Activated CD4-positive, CD25-positive, alpha-beta regulatory T cell treated with anti-CD3 and anti-CD28 coated beads, Interleukin-2, amount 50 U/mL, for 24 hours (primary cell): ENCODE measurements at regions not wholly inside any gene's neighbourhood (a gene's known extent, or its start where the extent isn't known, plus 50 kb on each side); places are given as distances from the start of the nearest gene placed in this dataset.

Experiments used
- ATAC-seq, 2 donors: fragments of 150-1000 bp; cut with Tn5 transposase; one replicate each; pipeline ENCODE4 v1.10.0; 2021; ENCODE audit warnings: mild to moderate bottlenecking in 1 of 2, moderate library complexity in 1 of 2

DNA sequence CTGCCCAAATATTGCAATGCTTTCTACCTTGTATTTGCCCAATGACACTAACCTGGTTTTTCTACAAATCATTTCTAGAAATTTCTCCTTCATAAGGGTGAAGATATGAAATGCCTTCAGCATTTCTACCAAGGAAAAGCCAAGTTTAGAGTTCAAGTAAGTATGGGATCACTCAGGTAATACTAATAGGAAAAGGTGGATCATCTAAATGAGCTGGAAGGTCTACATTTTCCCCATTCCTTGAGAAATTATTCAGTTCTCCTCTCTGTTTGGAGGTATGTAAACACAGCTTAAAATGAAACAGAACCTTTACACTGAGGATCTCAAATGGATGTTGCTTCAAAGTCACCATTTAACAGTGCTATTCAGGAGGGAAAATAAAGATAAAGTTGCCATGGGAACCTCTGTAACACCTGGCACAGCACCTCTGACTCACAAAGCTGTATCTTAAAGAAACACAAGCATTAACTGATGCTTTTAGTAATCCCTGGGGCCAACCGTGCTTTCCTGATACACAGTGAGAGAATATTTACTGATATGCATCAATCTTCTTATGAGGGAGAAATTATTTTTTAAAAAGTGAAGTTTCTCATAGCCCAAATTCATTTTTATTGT, 161.3 kb downstream of the DRD1 start:
- no peak for ATAC-seq

GRCh38 chr5:175281714-175282113, 162.3 kb downstream of the DRD1 start:
- ATAC-seq: no peak

- no peak for ATAC-seq
Observed at GRCh38 chr5:175281257-175281656, 162.7 kb downstream of the DRD1 start.

- ATAC-seq: no peak
Observed at GRCh38 chr5:175279506-175279905, 164.5 kb downstream of the DRD1 start.

DNA sequence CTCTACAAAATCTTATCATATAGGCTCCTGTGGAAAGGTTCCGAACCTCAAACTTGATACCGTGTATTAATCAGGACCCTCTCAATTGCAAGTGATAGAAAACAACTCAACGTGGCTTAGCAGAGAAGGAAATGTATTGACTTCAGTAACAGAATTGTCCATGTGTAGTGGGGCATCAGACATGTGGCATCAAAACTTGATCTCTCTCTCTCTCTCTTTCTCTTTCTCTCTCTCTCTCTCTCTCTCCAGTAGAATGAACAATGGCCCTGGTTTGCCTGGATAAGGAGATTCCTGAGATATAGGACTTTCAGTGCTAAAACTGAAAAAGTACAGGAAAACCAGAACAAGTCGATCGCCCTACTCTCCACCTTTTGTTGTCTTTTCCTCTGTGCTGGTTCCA, 168.2 kb downstream of the DRD1 start:
- ATAC-seq: no peak

GRCh38 chr5:175275097-175275496, 168.9 kb downstream of the DRD1 start:
- no peak for ATAC-seq

- ATAC-seq: no peak
Observed at GRCh38 chr5:175274171-175274570, 169.8 kb downstream of the DRD1 start.

- no peak for ATAC-seq
Observed at GRCh38 chr5:175264406-175264805, 179.6 kb downstream of the DRD1 start.

GRCh38 chr5:175263776-175264175, 180.2 kb downstream of the DRD1 start:
- no peak for ATAC-seq

GRCh38 chr5:175261526-175261925, 182.5 kb downstream of the DRD1 start:
- ATAC-seq: no peak

GRCh38 chr5:175261037-175261436, 182.9 kb downstream of the DRD1 start:
- ATAC-seq: no peak

DNA sequence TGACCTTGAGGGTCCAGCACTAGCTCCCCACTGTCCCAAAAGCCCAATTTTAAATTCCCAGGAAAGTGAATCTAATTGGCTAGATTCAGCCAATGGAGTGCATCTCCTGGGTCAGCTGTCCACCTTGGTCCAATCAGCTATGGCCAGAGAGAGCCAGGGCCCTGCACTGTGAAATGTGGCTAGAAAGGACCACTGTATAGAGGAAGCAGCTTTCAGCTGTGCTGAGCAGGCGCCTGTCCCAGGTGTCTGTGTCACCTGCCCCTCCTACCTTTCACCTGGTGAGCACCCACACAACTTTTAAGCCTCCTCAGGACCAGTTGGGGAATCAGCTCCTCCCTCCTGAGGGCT, 186.2 kb downstream of the DRD1 start:
- no peak for ATAC-seq

DNA sequence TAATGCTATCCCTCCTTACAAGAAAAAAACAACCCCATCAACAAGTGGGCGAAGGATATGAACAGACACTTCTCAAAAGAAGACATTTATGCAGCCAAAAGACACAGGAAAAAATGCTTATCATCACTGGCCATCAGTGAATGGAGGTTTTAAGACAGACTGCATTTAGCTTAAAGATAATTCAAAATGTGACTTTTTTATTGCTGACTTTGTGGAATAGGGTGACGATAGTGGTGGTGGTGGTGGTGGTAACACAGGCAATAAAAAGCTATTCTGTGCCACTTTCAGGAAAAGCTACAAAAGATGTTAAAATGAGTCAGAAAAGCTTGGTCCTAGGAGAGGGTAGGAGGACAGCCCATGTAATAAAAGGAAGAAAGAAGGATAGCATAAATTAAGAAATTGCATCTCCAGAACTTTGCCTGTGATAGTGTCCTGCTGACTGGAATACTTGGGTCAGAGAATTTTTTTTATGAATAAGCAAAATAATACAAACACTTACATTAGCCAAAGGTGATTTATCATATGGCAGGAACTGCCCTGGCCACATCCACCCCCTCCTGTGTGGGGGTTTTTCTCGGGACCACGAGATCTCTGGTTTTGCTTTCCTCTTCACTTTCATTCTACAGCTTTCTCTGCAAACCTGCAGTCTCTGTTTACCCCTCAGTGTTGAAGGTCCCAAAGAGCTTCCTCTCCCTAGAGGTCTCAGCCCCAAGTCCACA, 186.7 kb downstream of the DRD1 start:
- ATAC-seq: no peak

GRCh38 chr5:175254155-175254554, 189.8 kb downstream of the DRD1 start:
- ATAC-seq: no peak

- ATAC-seq: no peak
Observed at GRCh38 chr5:175253597-175253996, 190.4 kb downstream of the DRD1 start.

DNA sequence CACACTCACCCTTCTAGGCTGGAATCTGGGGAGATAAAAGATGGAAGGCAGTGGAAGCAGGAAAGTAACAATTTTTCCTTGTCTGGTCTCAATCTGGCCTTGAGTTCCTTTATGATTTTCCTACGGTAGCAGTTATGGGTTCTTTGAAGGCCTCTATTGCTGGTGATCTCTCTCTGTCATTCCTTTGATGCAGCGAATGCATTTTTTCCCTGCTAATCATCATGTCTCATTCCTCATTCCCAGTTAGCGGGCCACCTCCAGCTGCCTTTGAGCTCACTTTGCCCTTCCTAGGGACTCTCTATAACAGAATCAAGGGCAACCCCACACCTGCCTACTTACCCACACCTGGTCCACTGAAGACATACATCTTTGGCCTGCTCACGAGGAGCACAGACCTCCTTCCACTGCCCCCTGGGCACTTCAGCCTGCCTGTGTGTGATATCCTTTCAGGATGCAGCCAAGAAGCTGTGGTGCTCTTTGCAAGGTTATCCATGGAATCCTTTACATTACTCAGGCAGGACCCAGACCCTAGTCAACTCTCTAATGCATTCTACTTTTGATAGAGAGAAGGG, 191.7 kb downstream of the DRD1 start:
- no peak for ATAC-seq

DNA sequence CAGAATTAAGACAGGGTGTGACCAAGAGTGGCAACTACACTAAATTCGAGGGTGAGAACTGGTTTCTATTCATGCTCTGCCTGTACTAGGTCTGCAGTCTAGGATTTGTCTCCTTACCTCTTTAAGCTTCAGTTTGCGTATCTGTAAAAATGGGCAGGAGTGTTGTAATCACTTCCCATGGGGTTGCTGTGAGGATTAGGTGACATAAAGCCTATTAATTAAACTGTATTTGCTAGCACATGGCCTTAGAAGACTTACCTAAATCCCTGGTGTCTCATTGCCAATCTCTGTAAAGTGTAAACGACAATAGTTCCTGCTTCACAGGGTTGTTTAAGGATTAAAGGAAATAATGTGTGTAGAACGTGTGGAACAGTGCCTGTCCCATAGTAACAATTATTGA, 193.6 kb downstream of the DRD1 start:
- ATAC-seq: no peak

GRCh38 chr5:175248416-175248905, 195.5 kb downstream of the DRD1 start:
- no peak for ATAC-seq

GRCh38 chr5:175246889-175247520, 197.0 kb downstream of the DRD1 start:
- no peak for ATAC-seq

- no peak for ATAC-seq
Observed at GRCh38 chr5:175246242-175246888, 197.6 kb downstream of the DRD1 start.

- ATAC-seq: no peak
Observed at GRCh38 chr5:175243441-175243840, 200.5 kb downstream of the DRD1 start.

DNA sequence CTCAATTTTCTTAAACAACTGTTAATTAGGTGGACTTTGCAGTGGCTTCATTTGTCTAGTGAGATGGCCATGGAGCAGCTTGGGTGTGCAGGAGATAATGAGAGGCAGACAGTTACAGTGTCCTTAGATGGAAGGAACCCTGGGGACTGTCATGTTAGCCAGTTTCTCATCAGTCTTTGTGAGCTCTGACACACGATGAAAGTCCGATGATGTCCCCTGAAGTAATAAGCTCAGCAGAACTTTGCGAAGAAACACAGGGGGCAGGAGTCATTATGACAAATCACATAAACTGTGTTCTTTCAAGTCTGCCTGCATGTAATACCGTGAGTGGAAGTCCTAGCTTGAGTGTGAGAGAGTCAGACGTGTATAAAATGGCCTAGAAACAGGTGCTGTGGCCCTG, 201.8 kb downstream of the DRD1 start:
- no peak for ATAC-seq

GRCh38 chr5:175238326-175238725, 205.7 kb downstream of the DRD1 start:
- ATAC-seq: no peak
